Nephron progenitor cell (in vitro differentiated cells): ENCODE measurements at regions not wholly inside any gene's neighbourhood (a gene's known extent, or its start where the extent isn't known, plus 50 kb on each side); places are given as distances from the start of the nearest gene placed in this dataset.

Source experiments
- DNase-seq: peaks from one replicate; pipeline ENCODE4 v3.0.0; 2021
- H3K27ac Mint-ChIP-seq: 2 replicates; pipeline ENCODE4 v1.8.0; 2021; ENCODE audit warnings: mild to moderate bottlenecking, moderate library complexity, mixed read lengths
- H3K27me3 Mint-ChIP-seq: 2 replicates; pipeline ENCODE4 v1.8.0; 2021; ENCODE audit warnings: mild to moderate bottlenecking, low read depth, mixed read lengths; ENCODE audit not compliant: poor library complexity
- H3K36me3 Mint-ChIP-seq: 2 replicates; pipeline ENCODE4 v1.8.0; 2021; ENCODE audit warnings: low read depth, mixed read lengths
- H3K4me1 Mint-ChIP-seq: 2 replicates; pipeline ENCODE4 v1.8.0; 2021; ENCODE audit warnings: mixed read lengths
- H3K4me3 Mint-ChIP-seq: 2 replicates; pipeline ENCODE4 v1.8.0; 2021; ENCODE audit warnings: mild to moderate bottlenecking, moderate library complexity, mixed read lengths
- H3K9me3 Mint-ChIP-seq: 2 replicates; pipeline ENCODE4 v1.8.0; 2021; ENCODE audit warnings: mild to moderate bottlenecking, moderate library complexity, mixed read lengths
- TF ChIP-seq, protein P1 (sequence below): fragments of 200-600 bp; sonication (generic); IDR thresholded peaks from 2 replicates; pipeline ENCODE4 v1.5.0; 2021; ENCODE audit warnings: antibody characterized with exemption

DNA sequence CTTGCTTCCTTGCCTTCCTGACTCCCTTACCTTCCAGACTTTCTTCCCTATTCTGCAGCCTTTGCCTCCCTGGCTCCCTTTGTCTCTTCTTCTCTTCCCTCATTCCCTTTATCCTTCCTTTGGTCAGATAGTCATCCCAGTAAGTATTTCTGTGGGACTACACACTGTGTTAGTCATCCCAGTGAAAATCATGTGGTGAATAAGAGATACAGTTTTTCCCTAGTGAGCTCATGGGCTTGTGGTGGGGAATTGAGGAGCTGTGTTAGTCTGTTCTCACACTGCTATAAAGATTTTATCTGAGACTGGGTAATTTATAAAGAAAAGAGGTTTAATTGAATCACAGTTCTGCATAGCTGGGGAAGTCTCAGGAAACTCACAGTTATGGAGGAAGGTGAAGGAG lies 109.8 kb upstream of the EDIL3 start:
- TF ChIP-seq, protein P1, sequence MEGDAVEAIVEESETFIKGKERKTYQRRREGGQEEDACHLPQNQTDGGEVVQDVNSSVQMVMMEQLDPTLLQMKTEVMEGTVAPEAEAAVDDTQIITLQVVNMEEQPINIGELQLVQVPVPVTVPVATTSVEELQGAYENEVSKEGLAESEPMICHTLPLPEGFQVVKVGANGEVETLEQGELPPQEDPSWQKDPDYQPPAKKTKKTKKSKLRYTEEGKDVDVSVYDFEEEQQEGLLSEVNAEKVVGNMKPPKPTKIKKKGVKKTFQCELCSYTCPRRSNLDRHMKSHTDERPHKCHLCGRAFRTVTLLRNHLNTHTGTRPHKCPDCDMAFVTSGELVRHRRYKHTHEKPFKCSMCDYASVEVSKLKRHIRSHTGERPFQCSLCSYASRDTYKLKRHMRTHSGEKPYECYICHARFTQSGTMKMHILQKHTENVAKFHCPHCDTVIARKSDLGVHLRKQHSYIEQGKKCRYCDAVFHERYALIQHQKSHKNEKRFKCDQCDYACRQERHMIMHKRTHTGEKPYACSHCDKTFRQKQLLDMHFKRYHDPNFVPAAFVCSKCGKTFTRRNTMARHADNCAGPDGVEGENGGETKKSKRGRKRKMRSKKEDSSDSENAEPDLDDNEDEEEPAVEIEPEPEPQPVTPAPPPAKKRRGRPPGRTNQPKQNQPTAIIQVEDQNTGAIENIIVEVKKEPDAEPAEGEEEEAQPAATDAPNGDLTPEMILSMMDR: no peak
- DNase-seq: no peak
- no peak overlapping the region for H3K4me3 Mint-ChIP-seq

GRCh38 chr5:84487963-84488362 lies 103.3 kb upstream of the EDIL3 start:
- TF ChIP-seq, protein P1: no peak
- Mint-ChIP-seq H3K9me3 (no peaks in the 10 kb centered on the region), H3K27me3 (peaks cover under 1% of the 10 kb centered on the region), H3K4me3 (no peak overlapping the region), H3K4me1 (no peaks in the 10 kb centered on the region), H3K36me3 (no peaks in the 10 kb centered on the region), H3K27ac (no peak overlapping the region)
- no peak for DNase-seq

More for the DNA sequence above, 109.8 kb upstream of the EDIL3 start:
- Mint-ChIP-seq H3K27ac (no peak overlapping the region), H3K4me1 (no peaks in the 10 kb centered on the region), H3K9me3 (no peaks in the 10 kb centered on the region), H3K27me3 (no peaks in the 10 kb centered on the region), H3K36me3 (no peaks in the 10 kb centered on the region)

- no peak for DNase-seq
- Mint-ChIP-seq H3K4me1 (no peaks in the 10 kb centered on the region), H3K27me3 (peaks cover 3% of the 10 kb centered on the region)
Observed at GRCh38 chr5:84480873-84481637, 96.4 kb upstream of the EDIL3 start.

DNA sequence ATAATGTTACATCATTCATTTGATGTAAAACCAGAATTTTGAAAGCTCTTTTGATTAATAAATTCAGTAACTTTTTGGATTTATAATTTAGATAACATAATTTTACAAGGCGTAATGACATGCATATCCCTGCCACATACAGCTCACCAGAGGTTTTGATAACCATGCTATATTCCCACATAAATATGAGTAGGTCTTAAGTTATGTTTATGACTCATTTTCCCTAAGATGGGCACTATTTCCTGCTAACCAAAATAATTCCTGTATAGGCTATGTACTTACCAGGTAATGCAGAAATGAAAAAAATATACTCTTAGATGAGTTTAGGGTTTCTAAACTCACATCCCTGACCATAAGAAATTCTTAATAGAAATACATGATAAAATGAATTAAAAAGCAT lies 93.9 kb upstream of the EDIL3 start:
- DNase-seq: no peak
- Mint-ChIP-seq H3K9me3 (no peaks in the 10 kb centered on the region), H3K27ac (no peak overlapping the region), H3K4me1 (no peaks in the 10 kb centered on the region), H3K4me3 (no peak overlapping the region), H3K36me3 (no peaks in the 10 kb centered on the region), H3K27me3 (peaks cover 3% of the 10 kb centered on the region)
- TF ChIP-seq, protein P1: no peak

More at GRCh38 chr5:84480873-84481637, 96.4 kb upstream of the EDIL3 start:
- Mint-ChIP-seq H3K9me3 (no peaks in the 10 kb centered on the region), H3K4me3 (no peak overlapping the region), H3K36me3 (no peaks in the 10 kb centered on the region), H3K27ac (no peak overlapping the region)
- TF ChIP-seq, protein P1: no peak

DNA sequence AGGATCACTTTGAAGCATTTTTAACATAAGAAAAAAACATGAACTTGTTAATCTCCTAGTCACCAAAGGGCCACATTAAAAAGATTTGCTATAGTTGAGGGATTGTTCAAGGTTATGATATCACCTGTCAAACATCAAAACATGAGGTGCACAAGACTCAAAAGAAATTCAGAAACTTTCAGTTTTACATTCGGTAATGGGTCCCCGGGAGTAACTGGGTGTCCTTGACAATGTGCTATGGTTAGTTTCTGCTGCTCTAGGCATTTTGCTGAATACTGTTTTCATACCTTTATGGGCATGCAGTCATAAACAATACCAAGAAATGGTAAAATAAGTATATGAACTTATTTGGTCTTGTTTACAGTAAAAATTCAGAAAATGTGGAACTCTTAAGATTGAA lies 92.8 kb upstream of the EDIL3 start:
- TF ChIP-seq, protein P1: no peak
- Mint-ChIP-seq H3K4me3 (no peak overlapping the region), H3K4me1 (no peaks in the 10 kb centered on the region), H3K36me3 (no peaks in the 10 kb centered on the region), H3K27ac (no peak overlapping the region), H3K27me3 (no peaks in the 10 kb centered on the region), H3K9me3 (peaks cover 5% of the 10 kb centered on the region)
- no peak for DNase-seq

DNA sequence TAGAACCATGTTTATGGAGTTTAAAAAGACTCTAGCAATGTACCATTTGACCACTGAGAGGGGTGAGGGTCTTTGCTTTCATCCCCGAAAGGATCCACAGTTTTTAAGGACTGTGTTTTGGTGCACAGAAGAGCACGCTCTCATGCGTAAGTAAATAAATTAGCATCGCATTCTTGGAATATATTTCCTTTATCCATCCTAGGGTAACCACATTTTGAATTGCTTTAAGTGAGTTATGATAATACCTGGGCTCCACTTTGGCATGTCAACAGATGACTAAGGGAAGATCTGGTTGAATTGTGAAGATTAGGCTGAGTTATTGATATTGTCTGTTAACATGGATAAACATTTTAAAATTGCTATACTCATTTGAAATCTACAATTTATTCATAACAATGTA lies 89.4 kb upstream of the EDIL3 start:
- Mint-ChIP-seq H3K9me3 (peaks cover 8% of the 10 kb centered on the region), H3K36me3 (no peaks in the 10 kb centered on the region), H3K4me3 (no peak overlapping the region), H3K27me3 (no peaks in the 10 kb centered on the region), H3K27ac (no peak overlapping the region), H3K4me1 (no peaks in the 10 kb centered on the region)
- DNase-seq: no peak
- TF ChIP-seq, protein P1: no peak
